ENCODE measurements at regions not wholly inside any gene's neighbourhood (a gene's known extent, or its start where the extent isn't known, plus 50 kb on each side); places are given as distances from the start of the nearest gene placed in this dataset.

GRCh38 chr1:171418546-171418945 is 66.8 kb upstream of the PRRC2C start:
- no peaks in the 10 kb centered on the region for H4K20me1 ChIP-seq (ENCODE audit: insufficient read depth, low read length)
- Mint-ChIP-seq H3K36me3 (no peaks in the 10 kb centered on the region), H3K27me3 (ENCODE audit: low read depth in 3 of 3) (peaks cover 0 to 3% (median 2%) of the 10 kb centered on the region in 3 donors), H3K27ac (no peak overlapping the region), H3K9me3 (peaks cover 0 to 11% (median 5%) of the 10 kb centered on the region in 7 donors), H3K4me3 (no peak overlapping the region), H3K4me1 (peaks cover 4% of the 10 kb centered on the region)
- intact Hi-C loops (cut with micrococcal nuclease) = no loop called here
- no peak overlapping the region for H2AFZ ChIP-seq (ENCODE audit: insufficient read depth, low read depth, low read length, poor library complexity, severe bottlenecking)
- H3K9ac ChIP-seq (ENCODE audit: insufficient read depth, low read length, poor library complexity, severe bottlenecking) = no peak overlapping the region
- no peaks in the 10 kb centered on the region for H3K4me1 ChIP-seq (ENCODE audit: control insufficient read depth in 1 of 2, insufficient read depth in 2 of 2, low read length in 2 of 2)
- no peak overlapping the region for H3K4me3 ChIP-seq (replicated peaks in 1 of 3; ENCODE audit: low read depth in 2 of 3, low read length in 3 of 3)
- H3K9me3 ChIP-seq (replicated peaks in 1 of 2; ENCODE audit: control insufficient read depth in 1 of 2, insufficient read depth in 1 of 2, low read length in 2 of 2) = peaks cover 0 to 4% of the 10 kb centered on the region in 2 donors
- no peak for DNase-seq
- H3K4me2 ChIP-seq (replicated peaks; ENCODE audit: extremely low read depth, low read length, poor library complexity, severe bottlenecking) = no peak overlapping the region
- H3K36me3 ChIP-seq (replicated peaks in 1 of 2; ENCODE audit: control insufficient read depth in 1 of 2, insufficient read depth in 2 of 2, low read length in 2 of 2) = no peaks in the 10 kb centered on the region
- TF ChIP-seq CTCF (IDR thresholded peaks at IDR 0.05) = no peak
- no peak overlapping the region for H3K27ac ChIP-seq (ENCODE audit: low read depth in 1 of 2, low read length in 2 of 2)
- WGBS (ENCODE audit: insufficient coverage) = 100% methylated on average over 1 of the region's 3 CpGs
- H3K79me2 ChIP-seq (ENCODE audit: insufficient read depth, low read length) = no peaks in the 10 kb centered on the region
- no peaks in the 10 kb centered on the region for H3K27me3 ChIP-seq (ENCODE audit: control insufficient read depth in 2 of 2, insufficient read depth in 2 of 2, low read length in 2 of 2)

- no peak overlapping the region for H3K4me3 Mint-ChIP-seq
- intact Hi-C loops (cut with micrococcal nuclease) = no loop called here
- DNase-seq = no peak
Measured at GRCh38 chr1:171420810-171421209, 64.5 kb upstream of the PRRC2C start.

More at GRCh38 chr1:171420810-171421209, 64.5 kb upstream of the PRRC2C start:
- no peaks in the 10 kb centered on the region for H4K20me1 ChIP-seq (ENCODE audit: insufficient read depth, low read length)
- H3K9me3 ChIP-seq (replicated peaks in 1 of 2; ENCODE audit: control insufficient read depth in 1 of 2, insufficient read depth in 1 of 2, low read length in 2 of 2) = no peaks in the 10 kb centered on the region
- Mint-ChIP-seq H3K27me3 (ENCODE audit: low read depth in 3 of 3) (peaks cover 2 to 4% (median 3%) of the 10 kb centered on the region in 3 donors), H3K27ac (no peak overlapping the region), H3K9me3 (peaks cover 0 to 6% (median 2%) of the 10 kb centered on the region in 7 donors), H3K36me3 (no peaks in the 10 kb centered on the region), H3K4me1 (peaks cover 4% of the 10 kb centered on the region)
- no peaks in the 10 kb centered on the region for H3K27me3 ChIP-seq (ENCODE audit: control insufficient read depth in 2 of 2, insufficient read depth in 2 of 2, low read length in 2 of 2)
- H3K4me3 ChIP-seq (replicated peaks in 1 of 3; ENCODE audit: low read depth in 2 of 3, low read length in 3 of 3) = no peak overlapping the region
- H3K9ac ChIP-seq (ENCODE audit: insufficient read depth, low read length, poor library complexity, severe bottlenecking) = no peak overlapping the region
- no peaks in the 10 kb centered on the region for H3K36me3 ChIP-seq (replicated peaks in 1 of 2; ENCODE audit: control insufficient read depth in 1 of 2, insufficient read depth in 2 of 2, low read length in 2 of 2)
- no peak overlapping the region for H3K27ac ChIP-seq (ENCODE audit: low read depth in 1 of 2, low read length in 2 of 2)
- H3K79me2 ChIP-seq (ENCODE audit: insufficient read depth, low read length) = no peaks in the 10 kb centered on the region
- TF ChIP-seq CTCF (IDR thresholded peaks at IDR 0.05) = no peak
- H3K4me1 ChIP-seq (ENCODE audit: control insufficient read depth in 1 of 2, insufficient read depth in 2 of 2, low read length in 2 of 2) = no peaks in the 10 kb centered on the region
- no peak overlapping the region for H2AFZ ChIP-seq (ENCODE audit: insufficient read depth, low read depth, low read length, poor library complexity, severe bottlenecking)
- H3K4me2 ChIP-seq (replicated peaks; ENCODE audit: extremely low read depth, low read length, poor library complexity, severe bottlenecking) = no peak overlapping the region

Data from CD14-positive monocyte (primary cell).